ENCODE measurements at regions not wholly inside any gene's neighbourhood (a gene's known extent, or its start where the extent isn't known, plus 50 kb on each side); places are given as distances from the start of the nearest gene placed in this dataset.

DNA sequence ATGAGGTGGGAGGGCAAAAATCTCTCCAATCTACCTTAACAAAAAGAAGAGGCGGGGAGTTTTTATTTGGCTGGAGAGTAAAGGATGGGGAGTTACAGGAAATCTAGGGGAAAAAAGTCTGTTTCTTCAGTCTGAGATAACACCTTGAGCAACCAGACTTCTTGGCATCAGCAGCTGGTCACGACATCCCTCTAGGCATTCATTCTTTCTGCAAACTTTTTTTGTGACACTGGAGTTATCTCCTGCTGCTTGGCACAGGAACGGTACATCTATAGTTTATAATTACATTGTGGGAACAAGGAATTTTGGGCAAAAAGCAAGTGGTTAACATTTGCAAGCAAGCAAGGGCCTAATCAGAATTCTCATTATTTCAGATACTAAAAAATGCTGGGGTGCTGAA, 50.6 kb upstream of the IFNGR1 start:
- DNase-seq (ENCODE audit: low read depth, low spot score), result no peak

- no peak for DNase-seq (ENCODE audit: low read depth, low spot score)
These were observed 50.2 kb upstream of the IFNGR1 start for GRCh38 chr6:137269347-137269746.

Data from astrocyte of the hippocampus (primary cell).